Cardiac fibroblast (primary cell): ENCODE measurements at regions not wholly inside any gene's neighbourhood (a gene's known extent, or its start where the extent isn't known, plus 50 kb on each side); places are given as distances from the start of the nearest gene placed in this dataset.

Source experiments
- DNase-seq, 2 donors: peaks; one replicate each; pipeline versions ENCODE4 v3.0.0 to v3.0.0-alpha.2; 2010; ENCODE audit warnings: low read depth in 2 of 2
- H3K4me3 ChIP-seq, 2 donors: replicated peaks in 1 of 2; 1 replicate in 1 of 2; 2 replicates in 1 of 2; pipeline ENCODE4 v1.5.1; 2011; ENCODE audit warnings: low read depth in 2 of 2, low read length in 2 of 2, mild to moderate bottlenecking in 2 of 2, moderate library complexity in 1 of 2
- TF ChIP-seq, protein P1 (sequence below): IDR thresholded peaks from one replicate; pipeline ENCODE4 v1.5.1; 2011; ENCODE audit warnings: low read depth, mild to moderate bottlenecking, low read length, inconsistent platforms

DNA sequence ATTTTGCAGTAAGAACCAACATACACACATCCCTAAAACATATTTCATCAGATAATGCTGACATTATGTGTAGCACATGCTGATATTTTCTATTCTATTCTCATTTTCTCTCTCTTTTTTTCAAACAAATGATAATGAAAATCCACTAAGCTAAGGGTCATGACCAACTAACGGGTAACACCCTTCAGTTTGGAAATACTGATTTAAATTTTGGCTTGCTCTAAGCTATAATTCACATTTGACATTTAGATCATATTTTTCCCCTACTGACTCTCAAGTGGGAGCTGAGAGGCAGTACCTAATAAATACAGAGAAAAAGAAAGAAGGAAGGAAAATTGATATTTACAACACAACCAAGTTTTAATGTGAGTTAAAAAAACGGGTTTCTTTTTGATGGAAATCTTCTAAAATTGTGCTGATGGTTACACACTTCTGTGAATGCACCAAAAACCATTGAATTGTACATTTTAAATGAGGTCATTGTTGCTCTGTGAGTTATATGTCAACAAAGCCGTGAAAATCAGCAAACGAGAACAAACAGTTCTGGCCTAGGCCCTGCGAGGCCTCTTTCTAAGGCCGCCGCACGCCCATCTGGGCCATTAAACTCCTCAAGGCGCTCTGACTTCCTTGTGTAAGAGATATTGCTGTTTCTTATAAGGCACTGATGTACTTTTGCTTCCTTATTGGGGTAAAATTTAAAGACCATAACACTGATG lies 124.2 kb downstream of the GALR1 start:
- DNase-seq = no peak
- no peak overlapping the region for H3K4me3 ChIP-seq
- TF ChIP-seq, protein P1, sequence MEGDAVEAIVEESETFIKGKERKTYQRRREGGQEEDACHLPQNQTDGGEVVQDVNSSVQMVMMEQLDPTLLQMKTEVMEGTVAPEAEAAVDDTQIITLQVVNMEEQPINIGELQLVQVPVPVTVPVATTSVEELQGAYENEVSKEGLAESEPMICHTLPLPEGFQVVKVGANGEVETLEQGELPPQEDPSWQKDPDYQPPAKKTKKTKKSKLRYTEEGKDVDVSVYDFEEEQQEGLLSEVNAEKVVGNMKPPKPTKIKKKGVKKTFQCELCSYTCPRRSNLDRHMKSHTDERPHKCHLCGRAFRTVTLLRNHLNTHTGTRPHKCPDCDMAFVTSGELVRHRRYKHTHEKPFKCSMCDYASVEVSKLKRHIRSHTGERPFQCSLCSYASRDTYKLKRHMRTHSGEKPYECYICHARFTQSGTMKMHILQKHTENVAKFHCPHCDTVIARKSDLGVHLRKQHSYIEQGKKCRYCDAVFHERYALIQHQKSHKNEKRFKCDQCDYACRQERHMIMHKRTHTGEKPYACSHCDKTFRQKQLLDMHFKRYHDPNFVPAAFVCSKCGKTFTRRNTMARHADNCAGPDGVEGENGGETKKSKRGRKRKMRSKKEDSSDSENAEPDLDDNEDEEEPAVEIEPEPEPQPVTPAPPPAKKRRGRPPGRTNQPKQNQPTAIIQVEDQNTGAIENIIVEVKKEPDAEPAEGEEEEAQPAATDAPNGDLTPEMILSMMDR = no peak

DNA sequence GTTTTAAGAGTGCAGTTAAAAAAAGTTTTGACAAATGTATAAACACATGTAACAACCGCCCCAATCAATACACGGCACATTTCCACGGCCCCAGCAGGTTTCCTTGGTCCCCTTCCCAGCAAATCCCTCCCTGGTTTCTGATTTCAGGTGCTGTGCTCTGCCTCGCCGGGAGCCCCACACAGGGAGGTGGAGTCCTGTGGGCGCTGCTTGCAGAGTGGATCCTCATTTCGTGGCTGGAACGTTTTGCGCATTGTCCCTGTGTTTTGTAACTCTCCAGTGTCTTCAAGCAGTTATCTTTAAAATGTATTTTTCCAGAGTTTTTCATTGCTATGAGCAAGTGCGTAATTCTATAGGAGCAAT lies 124.8 kb downstream of the GALR1 start:
- no peak overlapping the region for H3K4me3 ChIP-seq
- TF ChIP-seq, protein P1 = no peak
- no peak for DNase-seq

DNA sequence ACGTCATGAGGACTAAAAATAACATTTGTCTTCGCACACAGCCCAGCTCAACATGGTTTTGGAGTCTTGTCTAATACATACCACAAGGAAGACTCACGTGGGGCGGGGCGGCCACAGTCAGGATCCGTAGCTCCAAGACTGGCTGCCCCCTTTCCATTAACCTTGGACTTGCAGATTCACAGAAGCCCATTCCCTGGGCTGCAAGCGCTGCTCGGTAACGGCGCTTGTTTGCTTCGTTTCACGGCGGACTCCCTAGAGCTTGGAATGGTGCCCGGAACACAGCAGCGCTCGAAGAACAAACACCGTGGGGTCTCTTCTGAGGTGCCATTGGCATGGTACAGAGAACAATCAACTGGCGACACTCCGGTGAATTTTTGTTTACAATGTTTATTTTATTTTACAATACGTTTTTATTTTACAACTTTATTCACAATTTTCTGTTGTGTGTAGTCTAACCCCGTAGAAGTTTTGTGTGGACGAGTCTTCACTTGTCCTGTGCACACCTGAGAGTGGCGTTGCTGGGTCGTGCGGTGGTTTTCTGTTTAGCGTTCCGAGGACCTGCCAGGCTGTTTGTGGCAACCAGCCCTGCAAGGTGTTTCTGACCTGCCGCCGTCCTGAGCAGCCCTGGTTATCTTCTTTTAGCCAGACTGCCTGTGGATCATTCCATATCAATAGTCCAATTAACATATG lies 126.5 kb downstream of the GALR1 start:
- DNase-seq = no peak
- TF ChIP-seq, protein P1 = no peak
- H3K4me3 ChIP-seq = no peak overlapping the region

DNA sequence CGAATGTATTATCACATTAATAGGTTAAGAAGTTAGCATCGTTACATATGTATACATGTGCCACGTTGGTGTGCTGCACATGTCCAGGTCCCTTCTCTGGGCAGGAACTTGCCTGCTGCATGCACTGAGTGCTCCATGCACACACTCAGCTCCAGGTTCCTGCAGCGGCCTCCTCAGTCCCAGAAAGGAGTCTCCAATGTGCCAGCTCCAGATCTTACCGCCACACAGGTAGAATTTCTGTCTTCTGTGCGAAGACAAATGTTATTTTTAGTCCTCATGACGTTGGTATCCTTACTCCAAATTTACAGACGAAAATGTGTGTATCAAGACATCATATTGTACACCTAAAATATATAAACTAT lies 127.1 kb downstream of the GALR1 start:
- TF ChIP-seq, protein P1 = no peak
- H3K4me3 ChIP-seq = no peak overlapping the region
- DNase-seq = no peak

DNA sequence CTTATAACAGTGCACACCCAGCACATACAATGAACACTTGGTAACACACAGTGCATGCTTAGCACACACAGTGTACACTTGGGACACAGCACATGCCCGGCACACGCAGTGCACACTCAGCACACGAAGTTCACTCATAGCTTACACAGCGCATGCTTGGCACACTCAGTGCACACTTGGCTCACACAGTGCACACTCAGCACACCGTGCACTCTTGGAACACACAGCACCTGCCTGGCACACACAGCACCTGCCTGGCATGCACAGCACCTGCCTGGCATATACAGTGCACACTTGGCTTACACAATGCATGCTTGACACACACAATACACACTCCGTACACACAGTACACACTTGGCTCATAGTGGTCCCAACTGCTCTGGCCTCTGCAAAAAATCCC lies 128.2 kb downstream of the GALR1 start:
- no peak for DNase-seq
- TF ChIP-seq, protein P1 = no peak
- no peak overlapping the region for H3K4me3 ChIP-seq

DNA sequence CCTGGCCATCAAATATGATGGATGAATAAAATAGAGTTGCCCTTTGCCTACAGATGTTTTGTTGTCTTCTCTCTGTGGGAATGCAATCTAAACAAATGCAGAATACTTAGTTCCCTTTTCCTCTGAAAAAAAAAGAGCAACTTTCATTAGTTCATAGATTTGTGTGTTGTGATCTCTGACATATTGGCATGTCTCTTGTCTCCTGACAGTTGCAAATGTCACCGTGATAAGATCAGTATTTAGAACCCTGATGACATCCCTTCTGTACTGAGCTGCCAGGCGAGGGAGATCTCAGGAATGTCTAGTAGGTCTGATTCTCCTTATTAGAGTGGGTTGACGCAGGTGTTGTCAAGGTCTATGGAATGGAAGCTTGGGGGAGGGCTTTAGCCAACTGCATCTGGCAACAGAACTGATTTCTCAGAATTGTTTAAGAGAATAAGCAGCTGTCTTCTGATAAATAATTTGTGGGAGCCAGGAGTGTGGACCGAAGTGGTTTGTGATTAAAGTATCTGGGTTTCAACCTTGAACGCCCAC lies 130.4 kb downstream of the GALR1 start:
- H3K4me3 ChIP-seq = no peak overlapping the region
- DNase-seq = no peak
- TF ChIP-seq, protein P1 = no peak
